DMS153 treated with DMSO at 0.1 percent for 48 hours (cell line): ENCODE measurements at regions not wholly inside any gene's neighbourhood (a gene's known extent, or its start where the extent isn't known, plus 50 kb on each side); places are given as distances from the start of the nearest gene placed in this dataset.
"Not testable (repeated sequence)": the region's sequence is repeated elsewhere in the genome, so short reads cannot be mapped to it uniquely, and the experiment has no call there.

Source experiments
- DNase-seq: peaks from one replicate; lab custom pipeline; 2025; ENCODE audit not compliant: unreplicated experiment; lab: John Stamatoyannopoulos, UW

- DNase-seq = no peak
Measured at GRCh38 chrX:116873671-116874070, 410.9 kb upstream of the CT83 start.

GRCh38 chrX:116872931-116873330 is 410.2 kb upstream of the CT83 start:
- no peak for DNase-seq

GRCh38 chrX:116863029-116863428 is 400.3 kb upstream of the CT83 start:
- no peak for DNase-seq

- DNase-seq = no peak
Measured at GRCh38 chrX:116862340-116862739, 399.6 kb upstream of the CT83 start.

GRCh38 chrX:116841290-116841689 is 378.5 kb upstream of the CT83 start:
- no peak for DNase-seq

GRCh38 chrX:116827063-116827462 is 364.3 kb upstream of the CT83 start:
- no peak for DNase-seq

- DNase-seq = no peak
Measured at GRCh38 chrX:116824785-116825184, 362.0 kb upstream of the CT83 start.

GRCh38 chrX:116823677-116824076 is 360.9 kb upstream of the CT83 start:
- no peak for DNase-seq

- DNase-seq = no peak
Measured at GRCh38 chrX:116806288-116806802, 343.6 kb upstream of the CT83 start.

GRCh38 chrX:116801943-116802342 is 339.2 kb upstream of the CT83 start:
- no peak for DNase-seq

GRCh38 chrX:116781926-116782325 is 319.1 kb upstream of the CT83 start:
- no peak for DNase-seq

GRCh38 chrX:116757491-116757890 is 294.7 kb upstream of the CT83 start:
- DNase-seq = no peak

- DNase-seq = no peak
Measured at GRCh38 chrX:116756958-116757357, 294.2 kb upstream of the CT83 start.

GRCh38 chrX:116749943-116750342 is 287.2 kb upstream of the CT83 start:
- peak; percentile 22 for DNase-seq

GRCh38 chrX:116732214-116732613 is 269.4 kb upstream of the CT83 start:
- DNase-seq = no peak

GRCh38 chrX:116726806-116727205 is 264.0 kb upstream of the CT83 start:
- no peak for DNase-seq

GRCh38 chrX:116694046-116694445 is 231.3 kb upstream of the CT83 start:
- DNase-seq = no peak

GRCh38 chrX:116679544-116679943 is 216.8 kb upstream of the CT83 start:
- DNase-seq = not testable (repeated sequence)

- no peak for DNase-seq
Measured at GRCh38 chrX:116667346-116668134, 204.8 kb upstream of the CT83 start.

- DNase-seq = no peak
Measured at GRCh38 chrX:116657071-116657470, 194.3 kb upstream of the CT83 start.

- DNase-seq = no peak
Measured at GRCh38 chrX:116628464-116628863, 165.7 kb upstream of the CT83 start.

- no peak for DNase-seq
Measured at GRCh38 chrX:116618546-116618945, 155.8 kb upstream of the CT83 start.

GRCh38 chrX:116607776-116608175 is 145.0 kb upstream of the CT83 start:
- no peak for DNase-seq
